Activated CD4-positive, alpha-beta T cell treated with anti-CD3 and anti-CD28 coated beads for 36 hours (primary cell): ENCODE measurements at regions not wholly inside any gene's neighbourhood (a gene's known extent, or its start where the extent isn't known, plus 50 kb on each side); places are given as distances from the start of the nearest gene placed in this dataset.

Source experiments
- ATAC-seq: fragments of 200-7000 bp; cut with Tn5 transposase; one replicate; pipeline ENCODE4 v1.10.0; 2021; ENCODE audit warnings: mild to moderate bottlenecking, moderate library complexity
- CTCF ChIA-PET: fragments of 350-600 bp; sonication (Branson Sonifier 250); formaldehyde crosslinking; loops from one replicate; lab custom pipeline; 2021; ENCODE audit warnings: antibody characterized with exemption; lab: Charles Lee
- POLR2A ChIA-PET: fragments of 350-600 bp; sonication (Branson Sonifier 250); formaldehyde crosslinking; loops from one replicate; lab custom pipeline; 2021; ENCODE audit warnings: antibody characterized with exemption, inconsistent platforms; lab: Charles Lee
- DNase-seq: peaks from one replicate; pipeline ENCODE4 v3.0.0-alpha.2; 2020
- H3K27ac Mint-ChIP-seq: one replicate; pipeline ENCODE4 v1.8.0; 2021; ENCODE audit warnings: mixed read lengths
- H3K27me3 Mint-ChIP-seq: one replicate; pipeline ENCODE4 v1.8.0; 2021; ENCODE audit warnings: mixed read lengths
- H3K36me3 Mint-ChIP-seq: one replicate; pipeline ENCODE4 v1.8.0; 2021; ENCODE audit warnings: low read depth, mixed read lengths
- H3K4me1 Mint-ChIP-seq: one replicate; pipeline ENCODE4 v1.8.0; 2021; ENCODE audit warnings: mixed read lengths
- H3K4me3 Mint-ChIP-seq: one replicate; pipeline ENCODE4 v1.8.0; 2021; ENCODE audit warnings: mild to moderate bottlenecking, moderate library complexity, mixed read lengths
- H3K9me3 Mint-ChIP-seq: one replicate; pipeline ENCODE4 v1.8.0; 2021; ENCODE audit warnings: low read depth, mixed read lengths
- intact Hi-C, 2 experiments: fragments of 100-400 bp; cut with DNase I in 1 of 2; cut with micrococcal nuclease in 1 of 2; formaldehyde crosslinking; loops; one replicate each; pipeline versions ENCODE4 v1.14.2 to v1.15.1; 2022 to 2024; cut with DNase I, micrococcal nuclease

GRCh38 chr9:107637421-107638420 lies 148.2 kb upstream of the KLF4 start:
- Mint-ChIP-seq H3K36me3 (no peaks in the 10 kb centered on the region), H3K27ac (no peak overlapping the region), H3K4me1 (peaks cover 8% of the 10 kb centered on the region), H3K9me3 (no peaks in the 10 kb centered on the region), H3K4me3 (no peak overlapping the region), H3K27me3 (peaks cover 48% of the 10 kb centered on the region)
- ChIA-PET POLR2A (no interaction called here), CTCF (no interaction called here)
- intact Hi-C loops: loop anchor here in 1 of 2 experiments (5.0 kb wide), 1 partner anchor 150 kb away; the partner anchor contains the start of gene KLF4
- no peak for ATAC-seq
- peak; percentile 11 for DNase-seq

- peaks cover 8% of the 10 kb centered on the region for H3K4me1 Mint-ChIP-seq
- DNase-seq (no peak), ATAC-seq (no peak)
- POLR2A ChIA-PET: no interaction called here
- H3K27me3 Mint-ChIP-seq: peaks cover 48% of the 10 kb centered on the region
- intact Hi-C loops: loop anchor here in 1 of 2 experiments (5.0 kb wide), 1 partner anchor 149 kb away; the partner anchor contains the start of gene KLF4
- CTCF ChIA-PET: no interaction called here
- no peaks in the 10 kb centered on the region for H3K9me3 Mint-ChIP-seq
- no peak overlapping the region for H3K4me3 Mint-ChIP-seq
- no peaks in the 10 kb centered on the region for H3K36me3 Mint-ChIP-seq
- H3K27ac Mint-ChIP-seq: no peak overlapping the region
Observed at GRCh38 chr9:107636571-107637381, 147.2 kb upstream of the KLF4 start.

GRCh38 chr9:107635803-107636174 lies 146.2 kb upstream of the KLF4 start:
- Mint-ChIP-seq H3K4me3 (no peak overlapping the region), H3K27ac (no peak overlapping the region), H3K36me3 (no peaks in the 10 kb centered on the region), H3K4me1 (peaks cover 8% of the 10 kb centered on the region), H3K27me3 (peaks cover 46% of the 10 kb centered on the region), H3K9me3 (no peaks in the 10 kb centered on the region)
- CTCF ChIA-PET: no interaction called here
- POLR2A ChIA-PET: no interaction called here
- ATAC-seq (no peak), DNase-seq (no peak)
- intact Hi-C loops: loop anchor here in 1 of 2 experiments (5.0 kb wide), 1 partner anchor 148 kb away; the partner anchor contains the start of gene KLF4

- H3K27me3 Mint-ChIP-seq: peaks cover 41% of the 10 kb centered on the region
- ATAC-seq: no peak
- H3K9me3 Mint-ChIP-seq: no peaks in the 10 kb centered on the region
- intact Hi-C loops: loop anchor here in 1 of 2 experiments (5.0 kb wide), 1 partner anchor 148 kb away; the partner anchor contains the start of gene KLF4
- peaks cover 8% of the 10 kb centered on the region for H3K4me1 Mint-ChIP-seq
- no peaks in the 10 kb centered on the region for H3K36me3 Mint-ChIP-seq
- no peak overlapping the region for H3K4me3 Mint-ChIP-seq
- no peak overlapping the region for H3K27ac Mint-ChIP-seq
- POLR2A ChIA-PET: no interaction called here
- no peak for DNase-seq
- CTCF ChIA-PET: no interaction called here
Observed at GRCh38 chr9:107635101-107635802, 145.7 kb upstream of the KLF4 start.

- Mint-ChIP-seq H3K9me3 (no peaks in the 10 kb centered on the region), H3K4me3 (no peak overlapping the region), H3K27ac (no peak overlapping the region), H3K36me3 (no peaks in the 10 kb centered on the region), H3K27me3 (peaks cover 24% of the 10 kb centered on the region), H3K4me1 (peaks cover 3% of the 10 kb centered on the region)
- intact Hi-C loops: no loop called here
- no peak for ATAC-seq
- ChIA-PET POLR2A (no interaction called here), CTCF (interaction anchor here (0.6 kb wide), 1 partner anchor 1008 kb away, joined by 3 read pairs; no protein-coding TSS in a partner anchor)
- no peak for DNase-seq
Observed at GRCh38 chr9:107633406-107633805, 143.8 kb upstream of the KLF4 start.

- Mint-ChIP-seq H3K36me3 (no peaks in the 10 kb centered on the region), H3K27me3 (peaks cover 21% of the 10 kb centered on the region), H3K9me3 (no peaks in the 10 kb centered on the region), H3K4me3 (no peak overlapping the region), H3K27ac (no peak overlapping the region), H3K4me1 (no peaks in the 10 kb centered on the region)
- intact Hi-C loops: no loop called here
- no peak for ATAC-seq
- no peak for DNase-seq
- ChIA-PET POLR2A (no interaction called here), CTCF (no interaction called here)
Observed at GRCh38 chr9:107632661-107633060, 143.1 kb upstream of the KLF4 start.

GRCh38 chr9:107632216-107632615 lies 142.6 kb upstream of the KLF4 start:
- Mint-ChIP-seq H3K36me3 (no peaks in the 10 kb centered on the region), H3K4me1 (no peaks in the 10 kb centered on the region), H3K27me3 (peaks cover 20% of the 10 kb centered on the region), H3K27ac (no peak overlapping the region), H3K9me3 (no peaks in the 10 kb centered on the region), H3K4me3 (no peak overlapping the region)
- ATAC-seq: no peak
- CTCF ChIA-PET: no interaction called here
- intact Hi-C loops: no loop called here
- POLR2A ChIA-PET: no interaction called here
- no peak for DNase-seq

- H3K27ac Mint-ChIP-seq: no peak overlapping the region
- H3K27me3 Mint-ChIP-seq: peaks cover 16% of the 10 kb centered on the region
- ChIA-PET POLR2A (no interaction called here), CTCF (no interaction called here)
- no peaks in the 10 kb centered on the region for H3K4me1 Mint-ChIP-seq
- ATAC-seq: no peak
- intact Hi-C loops: no loop called here
- DNase-seq: no peak
- H3K36me3 Mint-ChIP-seq: no peaks in the 10 kb centered on the region
- no peaks in the 10 kb centered on the region for H3K9me3 Mint-ChIP-seq
- H3K4me3 Mint-ChIP-seq: no peak overlapping the region
Observed at GRCh38 chr9:107631788-107632187, 142.2 kb upstream of the KLF4 start.

- ChIA-PET POLR2A (no interaction called here), CTCF (no interaction called here)
- Mint-ChIP-seq H3K4me1 (no peaks in the 10 kb centered on the region), H3K4me3 (no peak overlapping the region), H3K27me3 (peaks cover 3% of the 10 kb centered on the region), H3K36me3 (no peaks in the 10 kb centered on the region), H3K9me3 (no peaks in the 10 kb centered on the region), H3K27ac (no peak overlapping the region)
- ATAC-seq (no peak), DNase-seq (no peak)
- intact Hi-C loops: no loop called here
Observed at GRCh38 chr9:107630156-107630555, 140.6 kb upstream of the KLF4 start.

GRCh38 chr9:107628444-107628843 lies 138.9 kb upstream of the KLF4 start:
- Mint-ChIP-seq H3K36me3 (no peaks in the 10 kb centered on the region), H3K4me1 (no peaks in the 10 kb centered on the region), H3K27ac (no peak overlapping the region), H3K9me3 (no peaks in the 10 kb centered on the region), H3K4me3 (no peak overlapping the region), H3K27me3 (no peaks in the 10 kb centered on the region)
- no peak for DNase-seq
- intact Hi-C loops: no loop called here
- ChIA-PET CTCF (no interaction called here), POLR2A (no interaction called here)
- no peak for ATAC-seq

- POLR2A ChIA-PET: no interaction called here
- Mint-ChIP-seq H3K4me3 (no peak overlapping the region), H3K36me3 (no peaks in the 10 kb centered on the region), H3K27ac (no peak overlapping the region), H3K4me1 (no peaks in the 10 kb centered on the region), H3K9me3 (no peaks in the 10 kb centered on the region), H3K27me3 (no peaks in the 10 kb centered on the region)
- CTCF ChIA-PET: no interaction called here
- DNase-seq: no peak
- intact Hi-C loops: no loop called here
- no peak for ATAC-seq
Observed at GRCh38 chr9:107627781-107628180, 138.2 kb upstream of the KLF4 start.
